Muscle of leg (tissue), 3 donors: ENCODE measurements at regions not wholly inside any gene's neighbourhood (a gene's known extent, or its start where the extent isn't known, plus 50 kb on each side); places are given as distances from the start of the nearest gene placed in this dataset.

Experiments used
- DNase-seq: peaks from one replicate; pipeline ENCODE4 v3.0.0; 2013
- H3K27ac ChIP-seq: one replicate; pipeline ENCODE4 v1.5.1; 2013; ENCODE audit warnings: mild to moderate bottlenecking, low read length, control low read depth
- H3K27me3 ChIP-seq: one replicate; pipeline ENCODE4 v1.6.1; 2013; ENCODE audit warnings: low read length; ENCODE audit not compliant: control insufficient read depth, insufficient read depth
- H3K36me3 ChIP-seq: one replicate; pipeline ENCODE4 v1.6.1; 2013; ENCODE audit warnings: low read length; ENCODE audit not compliant: control insufficient read depth, insufficient read depth
- H3K4me1 ChIP-seq: one replicate; pipeline ENCODE4 v1.6.1; 2013; ENCODE audit warnings: low read length; ENCODE audit not compliant: control insufficient read depth, insufficient read depth
- H3K4me3 ChIP-seq: one replicate; pipeline ENCODE4 v1.5.1; 2013; ENCODE audit warnings: low read length, control low read depth
- H3K9me3 ChIP-seq: replicated peaks from 2 replicates; pipeline ENCODE4 v1.6.1; 2013; ENCODE audit warnings: low read depth, low read length; ENCODE audit not compliant: control insufficient read depth
- WGBS: methylation state at CpG from one replicate; pipeline ENCODE4 v1.1.5; 2013; ENCODE audit warnings: missing lambda C conversion rate; ENCODE audit not compliant: insufficient coverage; 5-methylcytosine and 5-hydroxymethylcytosine counted together

DNA sequence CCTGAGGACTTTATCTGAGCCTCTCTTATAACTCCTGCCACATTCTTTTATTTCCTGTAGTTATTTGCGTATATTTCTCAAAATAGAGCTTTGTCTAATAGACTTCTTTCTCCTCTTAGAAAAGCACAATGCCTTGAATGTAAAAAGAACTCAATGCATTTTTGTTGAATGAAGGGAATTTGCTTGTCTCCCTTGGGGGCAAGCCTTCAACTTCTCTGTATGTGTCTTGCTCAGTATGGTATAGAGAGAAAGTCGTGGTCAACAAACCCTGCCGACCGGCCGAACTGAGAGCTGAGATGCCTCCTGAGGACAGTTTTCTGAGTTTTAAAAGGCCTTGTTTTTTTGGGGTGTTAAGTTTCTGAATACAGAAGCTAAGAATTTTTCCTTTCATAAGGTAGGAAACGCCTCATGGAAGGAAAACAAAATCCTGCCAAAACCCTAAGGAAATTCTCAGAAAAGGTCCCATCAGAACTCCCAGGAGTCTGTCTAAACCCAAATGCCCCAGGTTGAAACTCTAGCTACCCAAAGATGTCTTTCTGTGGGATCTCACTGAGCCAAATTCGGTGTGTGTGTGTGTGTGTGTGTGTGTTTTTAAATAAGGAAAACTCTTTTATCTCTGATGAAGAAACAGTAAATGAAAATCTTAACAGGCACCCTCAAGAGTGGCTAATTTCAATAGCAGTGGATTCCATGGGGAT is 136.6 kb downstream of the C12orf75 start:
- H3K36me3 ChIP-seq, result no peaks in the 10 kb centered on the region
- H3K27me3 ChIP-seq, result no peaks in the 10 kb centered on the region
- H3K4me1 ChIP-seq, result peaks cover 16% of the 10 kb centered on the region
- H3K4me3 ChIP-seq, result no peak overlapping the region
- no peaks in the 10 kb centered on the region for H3K9me3 ChIP-seq
- no peak overlapping the region for H3K27ac ChIP-seq
- DNase-seq, result no peak
- no CpG with 5 or more reads among the region's 7 CpGs for WGBS

DNA sequence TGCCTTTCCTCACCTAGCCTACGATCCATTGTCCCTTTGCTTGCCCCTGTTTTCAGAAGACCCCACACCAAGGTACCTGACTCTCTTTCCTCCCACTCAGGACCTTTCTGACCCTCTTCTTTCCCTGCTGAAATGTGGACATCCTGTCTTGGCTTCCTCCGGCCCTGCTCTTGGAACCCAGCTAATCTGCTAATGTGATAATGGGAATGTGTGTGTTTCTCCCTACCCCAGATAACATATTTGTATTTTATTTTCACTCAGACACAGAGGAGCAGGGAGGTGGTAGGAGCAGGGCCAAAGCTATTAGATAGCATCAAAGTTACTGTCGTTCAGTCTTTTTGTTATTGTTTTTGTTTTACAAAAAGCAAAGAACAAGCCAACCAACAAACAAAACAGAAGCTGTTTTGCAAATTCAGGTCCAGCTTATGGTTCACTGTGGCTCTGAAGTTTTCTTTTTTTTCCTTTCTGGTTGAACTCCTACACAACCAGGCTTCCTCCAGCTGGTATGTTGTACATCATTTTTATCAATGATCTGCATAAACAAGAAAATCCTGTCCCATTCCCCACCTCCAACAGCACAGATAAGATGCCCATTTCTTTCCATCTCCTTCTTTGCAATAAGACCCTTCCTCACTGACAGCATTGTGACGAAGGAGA is 137.3 kb downstream of the C12orf75 start:
- Histone ChIP-seq H3K27ac (no peak overlapping the region), H3K4me1 (peaks cover 16% of the 10 kb centered on the region), H3K4me3 (no peak overlapping the region), H3K27me3 (no peaks in the 10 kb centered on the region), H3K36me3 (no peaks in the 10 kb centered on the region), H3K9me3 (no peaks in the 10 kb centered on the region)
- 91% methylated on average over 1 of the region's 4 CpGs for WGBS
- no peak for DNase-seq

DNA sequence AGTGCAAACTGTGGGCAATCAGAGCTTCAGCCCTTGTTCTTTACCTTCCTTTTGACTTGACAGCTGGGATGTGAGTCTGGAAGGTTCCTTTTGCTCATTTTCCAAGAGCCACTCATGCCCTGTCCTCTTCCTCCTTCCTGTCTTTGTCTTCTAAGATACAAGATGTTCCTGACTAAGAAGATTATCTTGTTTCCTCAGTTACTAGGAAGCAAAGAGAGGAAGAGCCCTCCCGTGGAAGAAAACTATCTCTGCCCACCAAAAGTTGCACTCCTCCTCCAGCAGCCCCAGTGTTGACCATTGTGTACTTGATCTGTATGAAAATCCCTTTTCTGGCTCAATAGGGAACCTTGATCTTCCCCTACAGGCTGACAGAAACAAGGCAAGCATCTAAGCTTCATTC is 138.0 kb downstream of the C12orf75 start:
- no peaks in the 10 kb centered on the region for H3K36me3 ChIP-seq
- no peaks in the 10 kb centered on the region for H3K27me3 ChIP-seq
- no peaks in the 10 kb centered on the region for H3K9me3 ChIP-seq
- DNase-seq, result no peak
- no peak overlapping the region for H3K27ac ChIP-seq
- H3K4me3 ChIP-seq, result no peak overlapping the region
- WGBS, result no CpG with 5 or more reads among the region's 1 CpG
- H3K4me1 ChIP-seq, result peaks cover 16% of the 10 kb centered on the region

DNA sequence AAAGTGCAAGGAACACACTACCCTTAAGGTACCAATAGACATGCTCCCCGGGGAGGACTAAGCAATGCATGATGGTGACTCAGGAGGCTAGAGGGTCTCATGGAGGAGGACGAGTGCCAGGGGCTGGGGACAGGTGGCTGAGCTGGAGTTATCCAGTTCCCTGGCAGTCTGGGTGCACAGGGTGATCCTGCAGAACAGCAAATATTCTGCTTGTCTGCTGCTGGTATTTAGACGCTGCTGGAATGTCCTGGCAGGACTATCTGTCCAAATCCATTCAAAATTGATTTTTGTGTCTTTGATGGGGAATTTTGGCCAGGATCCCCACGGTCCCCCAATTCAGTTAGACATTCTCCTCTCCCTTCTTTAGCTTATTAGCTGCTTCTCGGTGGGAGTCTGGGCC is 138.7 kb downstream of the C12orf75 start:
- Histone ChIP-seq H3K9me3 (no peaks in the 10 kb centered on the region), H3K27ac (no peak overlapping the region), H3K27me3 (no peaks in the 10 kb centered on the region), H3K4me1 (peaks cover 16% of the 10 kb centered on the region), H3K36me3 (no peaks in the 10 kb centered on the region), H3K4me3 (no peak overlapping the region)
- DNase-seq, result no peak
- WGBS, result 36% methylated on average over 1 of the region's 5 CpGs

DNA sequence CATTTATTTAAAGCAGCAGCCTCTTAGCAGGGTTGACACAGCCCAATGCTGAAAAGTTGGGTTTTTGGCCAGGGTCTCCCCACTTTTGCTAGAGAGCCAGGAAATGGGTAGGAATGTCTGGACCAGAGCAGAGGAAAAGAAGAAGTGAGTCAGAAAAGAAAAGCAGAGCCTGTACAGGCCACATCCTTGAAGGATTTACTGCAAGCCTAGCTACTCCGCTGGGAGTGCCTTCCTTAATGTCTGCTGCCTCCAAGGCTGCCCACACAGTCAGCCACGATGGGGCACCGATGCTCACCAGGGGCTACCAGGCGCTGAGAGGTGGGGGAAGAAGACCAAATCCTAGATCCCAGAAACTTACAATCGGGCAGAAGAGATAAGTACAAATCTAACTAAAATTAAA is 139.2 kb downstream of the C12orf75 start:
- WGBS, result 78% methylated on average over 1 of the region's 5 CpGs
- no peak overlapping the region for H3K27ac ChIP-seq
- no peak overlapping the region for H3K4me3 ChIP-seq
- H3K27me3 ChIP-seq, result peaks cover 3% of the 10 kb centered on the region
- no peak for DNase-seq
- H3K36me3 ChIP-seq, result no peaks in the 10 kb centered on the region
- peaks cover 15% of the 10 kb centered on the region for H3K4me1 ChIP-seq
- H3K9me3 ChIP-seq, result no peaks in the 10 kb centered on the region

DNA sequence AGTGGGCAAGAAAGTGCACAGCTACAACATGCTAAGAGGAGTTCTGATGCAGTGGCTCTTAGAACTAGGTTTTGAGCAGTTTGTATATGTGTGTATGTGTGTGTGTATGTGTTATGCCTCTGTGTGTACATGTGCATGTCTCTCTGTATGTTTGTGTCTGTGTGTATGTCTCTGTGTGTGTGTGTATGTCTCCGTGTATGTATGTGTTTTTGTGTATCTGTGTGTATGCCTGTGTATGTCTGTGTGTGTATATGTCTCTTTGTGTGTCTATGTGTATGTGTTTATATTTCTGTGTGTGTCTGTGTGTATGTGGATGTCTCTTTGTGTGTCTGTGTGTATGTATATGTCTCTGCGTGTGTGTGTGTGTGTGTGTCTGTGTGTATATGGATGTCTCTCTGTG is 139.6 kb downstream of the C12orf75 start:
- Histone ChIP-seq H3K4me3 (no peak overlapping the region), H3K27ac (no peak overlapping the region), H3K27me3 (peaks cover 3% of the 10 kb centered on the region), H3K9me3 (no peaks in the 10 kb centered on the region), H3K4me1 (peaks cover 14% of the 10 kb centered on the region), H3K36me3 (no peaks in the 10 kb centered on the region)
- DNase-seq, result no peak
- WGBS, result 81% methylated on average over 2 of the region's 2 CpGs

DNA sequence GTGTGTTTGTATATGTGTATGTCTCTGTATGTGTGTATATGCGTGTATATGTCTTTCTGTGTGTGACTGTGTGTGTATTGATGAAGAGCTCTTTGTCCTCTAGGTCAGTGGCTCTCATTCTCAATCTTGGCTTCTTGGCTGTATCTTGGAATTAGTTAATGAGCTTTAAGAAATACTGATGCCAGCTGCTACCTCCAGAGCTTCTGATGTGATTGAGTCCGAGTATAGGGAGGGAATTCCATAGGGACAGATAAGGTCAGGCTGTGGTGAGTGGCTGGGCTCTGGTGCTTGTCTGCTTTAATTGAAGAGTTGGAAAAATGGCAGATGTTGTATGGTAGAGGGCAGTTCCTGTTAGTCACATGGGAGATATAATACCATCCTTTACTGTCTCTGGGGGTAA is 140.1 kb downstream of the C12orf75 start:
- 57% methylated on average over 2 of the region's 2 CpGs for WGBS
- Histone ChIP-seq H3K4me1 (peaks cover 14% of the 10 kb centered on the region), H3K36me3 (no peaks in the 10 kb centered on the region), H3K9me3 (no peaks in the 10 kb centered on the region), H3K4me3 (no peak overlapping the region), H3K27me3 (peaks cover 3% of the 10 kb centered on the region), H3K27ac (no peak overlapping the region)
- DNase-seq, result no peak

DNA sequence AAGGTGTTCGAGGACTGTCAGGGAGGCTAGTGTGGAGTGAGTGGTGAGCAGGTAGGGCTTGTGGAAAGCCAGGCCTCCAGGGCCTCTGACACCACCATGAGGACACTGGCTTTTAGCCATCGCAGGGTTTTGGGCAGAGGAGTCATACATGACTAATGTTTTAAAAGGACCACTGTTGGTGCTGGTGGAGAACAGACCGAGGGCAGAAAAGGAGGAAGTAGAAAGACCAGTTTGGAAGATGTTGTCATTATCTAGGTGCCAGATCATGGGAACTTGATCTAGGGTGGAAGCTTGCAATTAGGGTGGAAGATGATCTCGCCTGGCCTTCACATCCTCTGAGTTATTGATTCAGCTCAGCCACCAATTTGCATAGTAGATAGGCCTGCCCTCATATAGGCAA is 144.2 kb downstream of the C12orf75 start:
- H3K27me3 ChIP-seq, result peaks cover 3% of the 10 kb centered on the region
- no peaks in the 10 kb centered on the region for H3K4me1 ChIP-seq
- WGBS, result 94% methylated on average over 3 of the region's 4 CpGs
- no peaks in the 10 kb centered on the region for H3K36me3 ChIP-seq
- no peak overlapping the region for H3K27ac ChIP-seq
- no peak overlapping the region for H3K4me3 ChIP-seq
- no peaks in the 10 kb centered on the region for H3K9me3 ChIP-seq
- no peak for DNase-seq

DNA sequence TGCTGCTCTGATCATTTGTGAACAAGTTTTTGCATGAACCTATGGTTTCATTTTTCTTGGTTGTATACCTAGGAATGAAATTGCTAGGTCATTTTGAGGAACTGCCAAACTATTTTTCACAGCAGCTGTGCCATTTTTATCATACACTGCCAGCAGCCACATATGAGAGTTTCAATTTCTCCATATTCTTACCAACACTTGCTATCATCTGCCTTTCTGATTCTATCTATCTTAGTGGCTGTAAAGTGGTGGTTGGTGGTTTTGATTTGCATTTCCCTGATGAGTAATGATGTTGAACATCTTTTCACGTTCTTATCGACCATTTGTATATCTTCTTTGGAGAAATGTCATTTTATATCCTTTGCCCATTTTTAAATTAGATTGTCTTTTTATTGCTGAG is 146.1 kb downstream of the C12orf75 start:
- Histone ChIP-seq H3K4me1 (no peaks in the 10 kb centered on the region), H3K27me3 (peaks cover 3% of the 10 kb centered on the region), H3K4me3 (no peak overlapping the region), H3K27ac (no peak overlapping the region), H3K36me3 (no peaks in the 10 kb centered on the region), H3K9me3 (no peaks in the 10 kb centered on the region)
- DNase-seq, result no peak
- no CpG with 5 or more reads among the region's 2 CpGs for WGBS

DNA sequence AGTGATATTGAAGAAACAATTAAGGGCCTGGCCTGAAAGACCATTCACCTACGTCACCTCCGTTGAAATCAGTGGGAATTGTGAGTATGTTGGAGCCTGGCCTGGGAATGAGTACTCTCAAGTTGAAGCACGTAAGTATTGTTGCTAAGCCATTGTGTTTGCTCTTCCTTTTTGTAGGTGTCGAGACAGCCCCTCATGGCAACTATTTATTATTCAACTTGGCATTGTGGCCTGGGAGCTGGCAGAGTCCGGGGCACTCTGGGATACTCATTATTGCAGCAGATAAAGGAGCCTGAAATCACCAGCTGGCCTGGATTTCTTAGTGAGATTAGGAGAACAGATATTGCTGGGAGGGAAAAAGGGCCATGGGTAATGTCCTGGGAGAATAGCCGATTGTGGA is 147.4 kb downstream of the C12orf75 start:
- 67% methylated on average over 2 of the region's 6 CpGs for WGBS
- peaks cover 3% of the 10 kb centered on the region for H3K27me3 ChIP-seq
- no peaks in the 10 kb centered on the region for H3K36me3 ChIP-seq
- H3K4me1 ChIP-seq, result no peaks in the 10 kb centered on the region
- no peak overlapping the region for H3K4me3 ChIP-seq
- DNase-seq, result peak; percentile 60
- H3K27ac ChIP-seq, result peak overlapping the region; percentile 42
- H3K9me3 ChIP-seq, result no peaks in the 10 kb centered on the region
